ENCODE measurements at regions not wholly inside any gene's neighbourhood (a gene's known extent, or its start where the extent isn't known, plus 50 kb on each side); places are given as distances from the start of the nearest gene placed in this dataset.

- H3K36me3 Mint-ChIP-seq (ENCODE audit: low read depth), result no peaks in the 10 kb centered on the region
- H3K9me3 Mint-ChIP-seq, result no peaks in the 10 kb centered on the region
- intact Hi-C loops (cut with micrococcal nuclease), result no loop called here
- no peak for TF ChIP-seq CTCF (IDR thresholded peaks at IDR 0.05)
- no peak overlapping the region for H3K27ac Mint-ChIP-seq
- ChIA-PET POLR2A (no interaction called here), CTCF (no interaction called here)
- H3K27me3 Mint-ChIP-seq, result no peaks in the 10 kb centered on the region
- no peaks in the 10 kb centered on the region for H3K4me1 Mint-ChIP-seq (ENCODE audit: low read depth)
- no peak for DNase-seq
- no peak for ATAC-seq
- H3K4me3 Mint-ChIP-seq, result no peak overlapping the region
Measured at GRCh38 chr17:70674061-70674460, 504.7 kb downstream of the KCNJ2 start.

GRCh38 chr17:70675070-70675590, 505.8 kb downstream of the KCNJ2 start:
- H3K4me3 Mint-ChIP-seq, result no peak overlapping the region
- POLR2A ChIA-PET, result no interaction called here

GRCh38 chr17:70677783-70678647, 508.7 kb downstream of the KCNJ2 start:
- POLR2A ChIA-PET, result no interaction called here

More at GRCh38 chr17:70675070-70675590, 505.8 kb downstream of the KCNJ2 start:
- Mint-ChIP-seq H3K27me3 (no peaks in the 10 kb centered on the region), H3K27ac (no peak overlapping the region), H3K9me3 (no peaks in the 10 kb centered on the region), H3K4me1 (ENCODE audit: low read depth) (no peaks in the 10 kb centered on the region), H3K36me3 (ENCODE audit: low read depth) (no peaks in the 10 kb centered on the region)
- CTCF ChIA-PET, result no interaction called here
- DNase-seq (no peak), ATAC-seq (no peak)
- TF ChIP-seq CTCF (IDR thresholded peaks at IDR 0.05), result no peak
- intact Hi-C loops (cut with micrococcal nuclease), result no loop called here

GRCh38 chr17:70678889-70679288, 509.6 kb downstream of the KCNJ2 start:
- TF ChIP-seq CTCF (IDR thresholded peaks at IDR 0.05), result no peak
- no peaks in the 10 kb centered on the region for H3K4me1 Mint-ChIP-seq (ENCODE audit: low read depth)

More at GRCh38 chr17:70677783-70678647, 508.7 kb downstream of the KCNJ2 start:
- Mint-ChIP-seq H3K9me3 (no peaks in the 10 kb centered on the region), H3K27ac (no peak overlapping the region), H3K4me3 (no peak overlapping the region), H3K36me3 (ENCODE audit: low read depth) (no peaks in the 10 kb centered on the region), H3K4me1 (ENCODE audit: low read depth) (no peaks in the 10 kb centered on the region), H3K27me3 (no peaks in the 10 kb centered on the region)
- no peak for TF ChIP-seq CTCF (IDR thresholded peaks at IDR 0.05)
- no peak for ATAC-seq
- CTCF ChIA-PET, result no interaction called here
- intact Hi-C loops (cut with micrococcal nuclease), result no loop called here
- DNase-seq, result no peak

GRCh38 chr17:70683936-70684335, 514.6 kb downstream of the KCNJ2 start:
- Mint-ChIP-seq H3K27ac (no peak overlapping the region), H3K4me1 (ENCODE audit: low read depth) (no peaks in the 10 kb centered on the region), H3K4me3 (no peak overlapping the region), H3K27me3 (no peaks in the 10 kb centered on the region), H3K36me3 (ENCODE audit: low read depth) (no peaks in the 10 kb centered on the region), H3K9me3 (no peaks in the 10 kb centered on the region)
- intact Hi-C loops (cut with micrococcal nuclease), result no loop called here
- POLR2A ChIA-PET, result no interaction called here
- no peak for ATAC-seq
- TF ChIP-seq CTCF (IDR thresholded peaks at IDR 0.05), result no peak
- DNase-seq, result no peak
- CTCF ChIA-PET, result no interaction called here

More at GRCh38 chr17:70678889-70679288, 509.6 kb downstream of the KCNJ2 start:
- Mint-ChIP-seq H3K36me3 (ENCODE audit: low read depth) (no peaks in the 10 kb centered on the region), H3K27ac (no peak overlapping the region), H3K4me3 (no peak overlapping the region), H3K9me3 (no peaks in the 10 kb centered on the region), H3K27me3 (no peaks in the 10 kb centered on the region)
- DNase-seq (no peak), ATAC-seq (no peak)
- intact Hi-C loops (cut with micrococcal nuclease), result no loop called here
- ChIA-PET POLR2A (no interaction called here), CTCF (no interaction called here)

All from activated CD8-positive, alpha-beta T cell treated with anti-CD3 and anti-CD28 coated beads for 36 hours (primary cell).